WI38 (cell line): ENCODE measurements at regions not wholly inside any gene's neighbourhood (a gene's known extent, or its start where the extent isn't known, plus 50 kb on each side); places are given as distances from the start of the nearest gene placed in this dataset.

Experiments used
- H3K4me3 ChIP-seq: 2 replicates; pipeline ENCODE4 v1.5.1; 2011; ENCODE audit warnings: low read depth, mild to moderate bottlenecking, control low read depth, low read length
- TF ChIP-seq, protein P1 (sequence below): IDR thresholded peaks from 2 replicates; pipeline ENCODE4 v1.5.1; 2012; ENCODE audit warnings: low read depth, mild to moderate bottlenecking, control low read depth, low read length

DNA sequence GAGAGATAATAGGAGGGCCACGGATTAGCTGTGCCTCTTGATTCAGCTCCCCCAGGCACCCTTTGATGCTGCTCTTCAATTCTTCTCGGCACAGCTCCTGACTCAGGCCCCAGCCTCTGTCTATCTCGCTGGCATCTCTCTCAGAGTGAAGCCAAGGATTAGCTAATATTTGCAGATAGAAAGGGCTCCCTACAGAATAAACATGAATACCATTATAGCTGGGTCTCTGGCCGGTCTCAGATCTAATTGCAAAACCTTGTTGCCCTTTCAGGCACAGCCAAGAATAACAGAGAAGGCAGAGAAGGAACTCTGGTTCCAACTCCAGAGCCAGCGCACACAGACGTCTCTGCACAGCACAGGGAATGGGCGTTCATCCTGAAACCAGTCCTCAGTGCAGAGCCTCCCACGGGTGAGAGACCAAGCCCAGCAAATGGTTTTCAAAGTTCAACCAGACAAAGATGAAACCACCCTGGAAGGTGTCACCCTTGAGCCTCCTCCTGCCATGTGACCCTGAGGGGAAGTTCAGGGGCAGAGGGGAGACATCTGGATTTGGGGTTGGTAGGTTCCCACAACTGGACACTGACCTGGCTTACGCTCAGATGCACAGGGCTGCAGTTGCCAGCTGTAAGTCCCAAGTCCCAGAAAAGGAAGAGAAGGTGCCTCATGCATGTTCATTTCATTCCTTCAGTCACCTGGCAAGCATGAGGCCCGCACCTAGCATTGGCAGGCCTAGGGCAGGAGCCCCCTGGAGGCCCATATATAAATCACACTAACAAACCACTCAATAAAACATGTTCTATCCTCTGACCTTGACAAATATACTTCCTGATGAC lies 394.0 kb downstream of the NPHP4 start:
- TF ChIP-seq, protein P1, sequence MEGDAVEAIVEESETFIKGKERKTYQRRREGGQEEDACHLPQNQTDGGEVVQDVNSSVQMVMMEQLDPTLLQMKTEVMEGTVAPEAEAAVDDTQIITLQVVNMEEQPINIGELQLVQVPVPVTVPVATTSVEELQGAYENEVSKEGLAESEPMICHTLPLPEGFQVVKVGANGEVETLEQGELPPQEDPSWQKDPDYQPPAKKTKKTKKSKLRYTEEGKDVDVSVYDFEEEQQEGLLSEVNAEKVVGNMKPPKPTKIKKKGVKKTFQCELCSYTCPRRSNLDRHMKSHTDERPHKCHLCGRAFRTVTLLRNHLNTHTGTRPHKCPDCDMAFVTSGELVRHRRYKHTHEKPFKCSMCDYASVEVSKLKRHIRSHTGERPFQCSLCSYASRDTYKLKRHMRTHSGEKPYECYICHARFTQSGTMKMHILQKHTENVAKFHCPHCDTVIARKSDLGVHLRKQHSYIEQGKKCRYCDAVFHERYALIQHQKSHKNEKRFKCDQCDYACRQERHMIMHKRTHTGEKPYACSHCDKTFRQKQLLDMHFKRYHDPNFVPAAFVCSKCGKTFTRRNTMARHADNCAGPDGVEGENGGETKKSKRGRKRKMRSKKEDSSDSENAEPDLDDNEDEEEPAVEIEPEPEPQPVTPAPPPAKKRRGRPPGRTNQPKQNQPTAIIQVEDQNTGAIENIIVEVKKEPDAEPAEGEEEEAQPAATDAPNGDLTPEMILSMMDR = no peak
- H3K4me3 ChIP-seq = no peak overlapping the region

DNA sequence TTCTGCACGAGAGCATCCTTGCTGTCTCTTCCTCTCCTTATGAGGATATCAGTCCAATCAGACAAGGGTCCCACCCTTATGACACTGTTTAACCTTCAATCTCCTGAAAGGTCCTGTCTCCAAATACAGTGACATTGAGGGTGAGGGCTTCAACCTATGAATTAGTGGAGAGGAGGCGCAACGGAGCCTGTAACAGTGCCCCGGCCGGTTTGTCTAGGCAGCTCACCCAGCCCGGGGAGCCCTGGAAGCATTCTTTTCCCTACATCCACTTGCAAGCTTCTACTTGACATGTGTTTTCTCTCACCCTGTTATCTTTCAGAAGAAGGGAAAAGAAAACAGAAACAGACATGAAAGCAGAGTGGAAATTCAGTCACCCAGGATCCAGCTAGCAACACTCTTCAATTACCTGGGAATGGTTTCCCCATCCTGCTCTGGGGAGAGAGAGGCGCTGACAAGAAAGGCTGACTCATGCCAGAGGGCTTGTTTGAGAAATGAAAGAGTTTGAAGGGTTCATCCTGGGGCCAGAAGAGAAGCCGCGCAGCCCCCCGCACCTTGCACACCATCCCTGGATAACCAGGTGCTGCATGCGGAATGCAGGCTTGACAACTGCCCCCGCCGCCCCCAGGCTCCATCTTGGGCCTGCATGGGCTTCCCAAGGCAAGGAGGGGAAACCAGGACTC lies 394.9 kb downstream of the NPHP4 start:
- no peak overlapping the region for H3K4me3 ChIP-seq
- TF ChIP-seq, protein P1 = no peak

DNA sequence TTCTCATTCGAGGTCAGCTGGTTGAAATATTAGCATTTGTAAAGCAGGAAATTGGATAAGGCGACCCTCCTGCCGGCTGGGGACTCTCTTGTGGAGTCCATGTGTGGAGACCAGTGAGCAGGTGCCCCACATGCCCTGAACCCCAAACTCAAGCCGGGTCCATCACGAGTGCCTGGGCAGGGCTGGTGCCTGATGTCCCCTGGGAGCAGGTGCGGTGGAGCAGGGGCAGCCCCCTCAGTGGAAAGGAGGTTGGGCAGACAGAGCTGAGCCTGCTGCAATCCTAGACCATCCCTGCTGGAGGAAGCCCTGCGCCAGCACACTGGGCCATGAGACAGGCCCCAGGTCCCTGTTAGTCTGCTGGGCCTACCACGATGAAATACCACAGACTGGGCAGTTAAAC lies 395.6 kb downstream of the NPHP4 start:
- TF ChIP-seq, protein P1 = no peak
- no peak overlapping the region for H3K4me3 ChIP-seq

DNA sequence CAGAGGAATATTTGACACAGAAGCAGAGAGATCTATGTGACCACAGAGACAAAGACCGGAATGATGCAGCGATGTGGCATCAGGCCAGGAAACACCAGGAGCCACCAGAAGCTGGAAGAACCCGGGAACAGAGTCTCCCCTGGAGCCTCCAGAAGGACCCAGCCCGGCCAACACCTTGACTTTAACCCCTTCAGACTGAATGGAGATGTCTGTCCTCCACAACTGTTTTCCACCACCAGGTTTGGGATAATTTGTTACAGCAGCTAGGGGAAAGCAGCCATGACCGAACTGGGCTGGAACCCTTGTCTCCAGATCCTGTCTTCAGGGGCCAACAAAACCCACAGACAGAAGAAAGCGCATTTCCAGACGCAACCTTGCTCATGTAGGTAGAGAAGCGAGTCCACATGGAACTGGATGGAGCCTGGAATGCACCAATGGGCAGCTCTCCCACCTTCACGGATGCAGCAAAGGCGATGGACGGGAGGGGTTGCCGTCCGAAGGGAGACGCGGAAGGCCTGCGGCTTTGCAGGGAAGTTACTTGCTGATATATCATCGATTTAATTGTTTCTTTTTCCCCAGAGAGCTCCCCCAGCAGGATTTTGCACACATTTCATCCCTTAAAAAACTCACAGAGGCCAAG lies 396.6 kb downstream of the NPHP4 start:
- TF ChIP-seq, protein P1 = no peak
- no peak overlapping the region for H3K4me3 ChIP-seq

DNA sequence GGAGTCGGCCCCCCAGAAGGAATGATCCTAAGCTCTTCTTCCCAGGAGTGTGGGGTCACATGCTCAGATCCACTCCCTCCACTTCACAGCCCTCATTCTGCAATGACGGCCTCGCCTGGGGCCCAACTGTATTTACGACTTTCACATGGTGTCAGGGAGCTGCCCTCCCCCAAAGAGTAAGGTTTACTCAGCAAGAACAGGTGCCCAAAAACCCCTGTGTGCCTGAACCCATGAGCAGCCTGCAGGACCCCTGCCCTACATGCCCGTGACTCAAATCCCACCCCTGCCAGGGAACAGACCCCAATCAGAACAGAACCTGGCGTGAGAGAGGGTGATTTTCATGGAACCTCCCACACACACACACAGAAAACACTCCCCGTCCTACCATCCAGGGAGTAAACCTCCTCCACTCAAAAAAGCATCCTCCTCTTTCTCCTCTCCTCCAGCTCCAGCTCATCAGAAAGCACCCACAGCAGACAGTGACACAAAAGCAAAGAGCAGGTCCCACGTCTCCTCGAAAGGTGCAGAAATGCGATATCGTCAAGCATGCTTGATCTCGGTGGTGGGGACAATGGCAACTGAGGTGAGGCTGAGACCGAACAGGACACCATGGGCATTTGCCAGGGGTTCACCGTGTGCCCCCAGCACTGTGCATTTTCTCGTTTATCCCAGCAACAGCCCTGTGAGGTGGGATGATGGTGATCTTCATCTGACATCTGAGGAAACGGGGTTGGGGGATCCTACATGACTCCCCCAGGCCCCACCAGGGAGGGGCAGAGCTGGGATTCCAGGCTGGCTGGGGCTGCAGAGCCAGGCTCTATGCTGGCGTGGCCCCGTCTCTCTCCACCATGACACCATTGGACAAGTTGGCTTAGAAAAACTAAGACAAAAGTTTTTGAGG lies 397.9 kb downstream of the NPHP4 start:
- TF ChIP-seq, protein P1 = no peak
- no peak overlapping the region for H3K4me3 ChIP-seq

DNA sequence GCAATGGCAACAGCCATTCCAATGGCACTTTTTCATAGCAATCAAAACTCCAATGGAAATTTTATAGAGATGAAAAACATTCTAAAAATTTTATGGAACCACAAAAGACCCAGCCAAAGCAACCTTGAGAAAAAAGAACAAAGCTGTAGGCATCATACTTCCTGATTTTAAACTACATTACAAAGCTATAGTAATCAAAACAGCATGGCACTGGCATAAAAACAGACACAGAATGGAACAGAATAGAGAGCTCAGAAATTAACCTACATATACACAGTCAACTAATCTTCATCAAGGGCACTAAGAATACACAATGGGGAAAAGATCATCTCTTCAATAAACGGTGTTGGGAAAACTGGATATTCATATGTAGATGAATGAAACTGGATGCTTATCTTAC lies 401.5 kb downstream of the NPHP4 start:
- H3K4me3 ChIP-seq = no peak overlapping the region
- TF ChIP-seq, protein P1 = no peak
